ENCODE measurements at regions not wholly inside any gene's neighbourhood (a gene's known extent, or its start where the extent isn't known, plus 50 kb on each side); places are given as distances from the start of the nearest gene placed in this dataset.

DNA sequence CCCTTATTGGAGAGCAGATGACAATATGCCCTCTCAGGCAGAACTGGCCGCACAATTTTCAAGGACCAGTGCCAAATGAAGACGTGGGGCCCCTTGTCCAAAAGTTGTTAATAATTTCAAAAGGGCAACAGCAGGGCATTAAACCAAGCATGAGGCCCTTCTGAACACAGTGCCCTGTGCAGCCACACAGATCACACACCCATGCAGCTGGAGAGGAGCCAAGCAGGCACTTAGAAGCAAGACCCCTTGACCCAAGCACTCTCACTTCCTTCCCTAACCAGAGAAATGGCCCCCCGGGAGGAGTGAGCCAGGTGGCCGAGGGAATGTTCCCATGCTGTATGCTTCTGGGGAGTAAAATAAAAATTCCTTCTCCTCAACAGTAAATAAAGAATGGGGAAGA, 114.0 kb upstream of the TMPO start:
- no peak overlapping the region for H3K4me3 ChIP-seq (ENCODE audit: low read depth, low read length)
- TF ChIP-seq, protein P1, sequence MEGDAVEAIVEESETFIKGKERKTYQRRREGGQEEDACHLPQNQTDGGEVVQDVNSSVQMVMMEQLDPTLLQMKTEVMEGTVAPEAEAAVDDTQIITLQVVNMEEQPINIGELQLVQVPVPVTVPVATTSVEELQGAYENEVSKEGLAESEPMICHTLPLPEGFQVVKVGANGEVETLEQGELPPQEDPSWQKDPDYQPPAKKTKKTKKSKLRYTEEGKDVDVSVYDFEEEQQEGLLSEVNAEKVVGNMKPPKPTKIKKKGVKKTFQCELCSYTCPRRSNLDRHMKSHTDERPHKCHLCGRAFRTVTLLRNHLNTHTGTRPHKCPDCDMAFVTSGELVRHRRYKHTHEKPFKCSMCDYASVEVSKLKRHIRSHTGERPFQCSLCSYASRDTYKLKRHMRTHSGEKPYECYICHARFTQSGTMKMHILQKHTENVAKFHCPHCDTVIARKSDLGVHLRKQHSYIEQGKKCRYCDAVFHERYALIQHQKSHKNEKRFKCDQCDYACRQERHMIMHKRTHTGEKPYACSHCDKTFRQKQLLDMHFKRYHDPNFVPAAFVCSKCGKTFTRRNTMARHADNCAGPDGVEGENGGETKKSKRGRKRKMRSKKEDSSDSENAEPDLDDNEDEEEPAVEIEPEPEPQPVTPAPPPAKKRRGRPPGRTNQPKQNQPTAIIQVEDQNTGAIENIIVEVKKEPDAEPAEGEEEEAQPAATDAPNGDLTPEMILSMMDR (conservative IDR thresholded peaks at IDR 0.05; ENCODE audit: low read depth, low read length): no peak
- peak; percentile 41 for DNase-seq (ENCODE audit: low read depth)

DNA sequence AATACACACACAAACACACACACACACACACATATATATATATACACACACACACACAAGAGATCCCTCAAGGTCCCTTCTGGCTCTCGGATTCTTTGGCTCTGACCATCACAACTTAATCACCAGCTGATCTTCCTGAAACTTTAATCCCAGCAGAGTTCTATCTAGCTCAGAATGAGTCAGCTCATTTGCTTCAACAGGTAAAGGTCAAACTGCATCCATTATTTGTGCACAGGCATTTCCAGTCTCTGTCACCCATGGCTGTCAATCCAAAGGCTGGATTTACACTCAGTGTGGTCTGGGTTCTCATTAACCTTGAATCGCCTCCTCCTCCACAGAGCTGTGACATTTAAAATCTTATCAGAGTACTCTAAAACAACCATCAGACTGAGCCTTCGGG, 113.3 kb upstream of the TMPO start:
- no peak overlapping the region for H3K4me3 ChIP-seq (ENCODE audit: low read depth, low read length)
- peak; percentile 24 for DNase-seq (ENCODE audit: low read depth)
- TF ChIP-seq, protein P1 (conservative IDR thresholded peaks at IDR 0.05; ENCODE audit: low read depth, low read length): no peak

DNA sequence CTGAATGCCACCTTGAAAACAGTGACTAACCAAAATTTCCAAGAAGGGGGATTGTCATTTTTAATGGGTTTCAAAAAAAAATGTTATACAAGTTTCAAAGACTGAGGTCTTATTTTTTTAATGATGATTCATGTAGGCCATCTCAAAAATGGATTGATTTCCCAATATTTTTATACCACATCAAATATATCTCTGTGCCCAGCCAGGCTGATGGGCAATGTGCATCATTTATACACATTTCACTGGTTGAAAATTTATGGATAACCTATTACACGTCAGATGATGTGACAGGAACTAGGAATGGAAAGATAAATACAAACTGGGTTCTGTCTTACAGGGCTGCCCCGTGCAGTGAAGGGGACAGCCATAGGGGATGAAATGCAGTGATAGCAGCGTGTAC, 112.7 kb upstream of the TMPO start:
- no peak overlapping the region for H3K4me3 ChIP-seq (ENCODE audit: low read depth, low read length)
- TF ChIP-seq, protein P1 (conservative IDR thresholded peaks at IDR 0.05; ENCODE audit: low read depth, low read length): no peak
- no peak for DNase-seq (ENCODE audit: low read depth)

DNA sequence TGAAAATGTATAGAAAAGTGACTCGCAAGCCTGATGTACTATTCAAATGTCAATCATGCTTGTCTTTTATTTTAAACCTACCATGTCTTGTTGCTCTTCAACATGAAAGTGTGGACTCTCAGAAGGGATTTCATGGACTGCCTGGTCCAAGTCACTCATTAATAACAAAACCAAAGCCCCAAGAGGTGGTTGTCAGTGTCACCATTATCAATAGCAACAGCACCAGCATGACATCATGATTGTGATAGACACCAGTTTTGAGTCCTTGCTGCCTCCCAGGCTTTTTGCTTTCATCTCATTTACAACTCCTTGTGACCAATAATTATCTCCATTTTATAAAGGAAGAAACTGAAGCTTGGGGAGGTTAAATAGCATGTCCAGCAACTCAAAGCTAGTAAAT, 112.0 kb upstream of the TMPO start:
- TF ChIP-seq, protein P1 (conservative IDR thresholded peaks at IDR 0.05; ENCODE audit: low read depth, low read length): no peak
- DNase-seq (ENCODE audit: low read depth): no peak
- no peak overlapping the region for H3K4me3 ChIP-seq (ENCODE audit: low read depth, low read length)

DNA sequence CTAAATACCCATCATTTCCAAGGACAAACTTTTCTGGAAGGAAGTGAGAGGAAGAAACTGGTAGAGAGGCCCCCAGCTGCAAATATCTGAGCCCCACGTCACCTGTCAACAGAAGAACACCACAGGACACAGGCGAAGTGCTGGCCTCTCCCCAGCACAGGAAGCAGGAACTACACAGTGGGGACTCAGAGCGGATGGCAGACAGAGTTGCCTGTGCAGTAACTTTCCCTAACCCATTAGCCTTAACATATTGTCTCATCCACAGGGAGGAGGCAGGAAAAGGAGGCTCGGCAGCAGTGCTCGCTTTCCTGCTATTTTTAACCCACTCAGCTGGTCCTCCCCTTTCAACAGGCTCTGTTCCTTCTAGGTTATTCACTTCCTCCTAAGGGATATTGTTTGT, 111.5 kb upstream of the TMPO start:
- TF ChIP-seq, protein P1 (conservative IDR thresholded peaks at IDR 0.05; ENCODE audit: low read depth, low read length): no peak
- H3K4me3 ChIP-seq (ENCODE audit: low read depth, low read length): no peak overlapping the region
- DNase-seq (ENCODE audit: low read depth): no peak

DNA sequence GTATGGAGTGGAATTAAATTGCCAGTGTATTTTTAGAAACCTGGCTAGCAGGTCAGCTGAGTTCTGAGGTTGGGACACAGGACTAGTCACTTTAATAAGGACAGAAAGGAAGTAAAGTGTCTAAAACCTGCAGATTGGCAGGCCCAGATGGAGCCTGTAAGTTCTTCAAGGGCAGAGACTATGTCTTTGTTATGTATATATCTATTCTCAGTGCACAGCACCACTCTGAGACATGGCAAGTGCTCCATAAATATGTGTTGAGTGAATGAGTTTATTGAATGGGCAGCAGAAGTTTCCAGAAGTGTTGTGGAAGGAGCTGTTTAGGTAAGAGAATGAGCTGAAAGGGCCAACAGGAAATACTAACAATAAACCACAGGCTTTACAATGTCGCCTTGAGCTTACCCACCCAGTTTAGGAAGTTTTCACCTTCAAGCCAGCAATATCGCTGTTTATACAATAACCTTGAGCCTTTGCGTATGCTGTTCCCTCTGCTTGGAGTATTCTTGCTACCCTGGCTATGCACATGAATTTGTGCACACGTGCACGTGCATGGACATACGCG, 109.5 kb upstream of the TMPO start:
- TF ChIP-seq, protein P1 (conservative IDR thresholded peaks at IDR 0.05; ENCODE audit: low read depth, low read length): no peak
- H3K4me3 ChIP-seq (ENCODE audit: low read depth, low read length): no peak overlapping the region
- no peak for DNase-seq (ENCODE audit: low read depth)

DNA sequence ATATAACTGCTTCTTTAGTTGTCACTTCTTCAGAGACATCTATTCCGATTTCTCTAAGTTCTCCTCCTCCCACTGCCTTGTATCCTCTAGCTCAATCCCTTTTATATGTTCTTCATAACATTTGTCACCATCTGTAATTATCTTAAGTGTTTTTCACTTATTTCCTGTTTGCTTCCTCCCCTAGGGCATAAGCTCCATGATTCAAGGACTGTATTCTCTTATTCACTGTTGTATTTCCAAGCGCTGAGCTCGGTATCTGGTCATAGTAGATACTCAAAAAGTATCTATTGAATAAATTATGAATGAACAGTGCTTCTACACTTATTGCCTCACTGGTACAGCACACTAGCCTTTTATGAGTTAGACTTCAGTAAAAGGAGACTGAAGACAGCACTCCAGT, 109.0 kb upstream of the TMPO start:
- no peak overlapping the region for H3K4me3 ChIP-seq (ENCODE audit: low read depth, low read length)
- DNase-seq (ENCODE audit: low read depth): no peak
- TF ChIP-seq, protein P1 (conservative IDR thresholded peaks at IDR 0.05; ENCODE audit: low read depth, low read length): no peak
